ENCODE measurements at regions not wholly inside any gene's neighbourhood (a gene's known extent, or its start where the extent isn't known, plus 50 kb on each side); places are given as distances from the start of the nearest gene placed in this dataset.
"Not testable (repeated sequence)": the region's sequence is repeated elsewhere in the genome, so short reads cannot be mapped to it uniquely, and the experiment has no call there.

DNA sequence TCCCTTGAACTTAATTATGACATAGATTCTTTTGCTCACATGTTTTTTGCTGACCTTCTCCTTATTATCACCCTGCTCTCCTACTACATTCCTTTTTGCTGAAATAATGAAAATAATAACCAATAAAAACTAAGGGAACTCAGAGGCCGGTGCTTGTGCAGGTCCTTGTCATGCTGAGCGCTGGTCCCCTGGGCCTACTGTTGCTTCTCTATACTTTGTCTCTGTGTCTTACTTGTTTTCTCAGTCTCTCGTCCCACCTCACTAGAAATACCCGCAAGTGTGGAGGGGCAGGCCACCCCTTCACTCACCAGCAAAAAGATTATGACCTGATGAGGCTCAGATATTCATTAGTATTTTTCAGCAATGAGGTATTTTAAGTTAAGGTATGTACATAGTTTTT lies 3918.8 kb upstream of the OR11H1 start:
- H3K27ac ChIP-seq (ENCODE audit: low read length); H3K9ac ChIP-seq (ENCODE audit: low read depth, low read length); H3K4me3 ChIP-seq (ENCODE audit: low read length); H3K36me3 ChIP-seq (ENCODE audit: insufficient read depth, low read depth, low read length); H3K4me1 ChIP-seq (ENCODE audit: insufficient read depth, low read length); H3K27me3 ChIP-seq (ENCODE audit: insufficient read depth, low read length): not testable (repeated sequence)
- H3K9me3 ChIP-seq (ENCODE audit: insufficient read depth, low read depth, low read length): peaks cover 90% of the 10 kb centered on the region

DNA sequence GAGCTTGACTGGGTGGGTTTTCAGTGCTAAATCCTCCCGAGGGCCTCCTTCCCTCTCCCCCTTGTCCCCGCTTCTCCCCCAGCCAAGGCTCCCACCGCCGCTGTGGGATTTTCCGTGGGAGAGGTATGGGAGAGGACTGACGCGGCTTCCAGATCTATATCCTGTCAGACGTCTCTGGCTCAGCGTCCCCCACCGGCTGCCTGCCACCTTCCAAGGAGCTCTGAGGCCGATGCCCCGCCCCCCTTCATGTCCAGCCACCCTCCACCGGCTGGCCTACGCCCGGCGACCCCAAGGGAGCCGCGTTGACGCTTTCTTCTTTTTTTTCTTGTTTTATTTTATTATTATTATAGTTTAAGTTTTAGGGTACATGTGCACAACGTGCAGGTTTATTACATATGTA lies 3916.7 kb upstream of the OR11H1 start:
- H3K9me3 ChIP-seq (ENCODE audit: insufficient read depth, low read depth, low read length): peaks cover 91% of the 10 kb centered on the region
- not testable (repeated sequence) for H3K4me3 ChIP-seq (ENCODE audit: low read length); H3K36me3 ChIP-seq (ENCODE audit: insufficient read depth, low read depth, low read length); H3K9ac ChIP-seq (ENCODE audit: low read depth, low read length); H3K4me1 ChIP-seq (ENCODE audit: insufficient read depth, low read length); H3K27me3 ChIP-seq (ENCODE audit: insufficient read depth, low read length); H3K27ac ChIP-seq (ENCODE audit: low read length)

DNA sequence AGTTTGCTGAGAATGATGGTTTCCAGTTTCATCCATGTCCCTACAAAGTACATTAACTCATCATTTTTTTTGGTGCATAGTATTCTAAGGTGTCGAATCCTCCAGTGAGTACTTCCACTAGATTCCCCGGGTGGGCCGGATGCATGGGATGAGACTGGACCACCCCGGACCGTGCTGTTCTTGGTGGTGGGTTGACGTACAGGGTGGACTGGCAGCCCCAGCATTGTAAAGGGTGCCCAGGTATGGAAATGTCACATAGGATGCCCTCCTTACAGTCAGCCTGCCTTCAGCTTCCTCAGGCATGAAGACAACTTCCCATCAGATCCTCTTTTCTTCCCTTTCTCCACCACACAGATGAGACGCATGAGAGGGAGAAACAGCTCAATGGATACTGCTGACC lies 3916.1 kb upstream of the OR11H1 start:
- not testable (repeated sequence) for H3K27ac ChIP-seq (ENCODE audit: low read length); H3K4me1 ChIP-seq (ENCODE audit: insufficient read depth, low read length); H3K27me3 ChIP-seq (ENCODE audit: insufficient read depth, low read length); H3K4me3 ChIP-seq (ENCODE audit: low read length); H3K9ac ChIP-seq (ENCODE audit: low read depth, low read length); H3K36me3 ChIP-seq (ENCODE audit: insufficient read depth, low read depth, low read length)
- H3K9me3 ChIP-seq (ENCODE audit: insufficient read depth, low read depth, low read length): peaks cover 91% of the 10 kb centered on the region

DNA sequence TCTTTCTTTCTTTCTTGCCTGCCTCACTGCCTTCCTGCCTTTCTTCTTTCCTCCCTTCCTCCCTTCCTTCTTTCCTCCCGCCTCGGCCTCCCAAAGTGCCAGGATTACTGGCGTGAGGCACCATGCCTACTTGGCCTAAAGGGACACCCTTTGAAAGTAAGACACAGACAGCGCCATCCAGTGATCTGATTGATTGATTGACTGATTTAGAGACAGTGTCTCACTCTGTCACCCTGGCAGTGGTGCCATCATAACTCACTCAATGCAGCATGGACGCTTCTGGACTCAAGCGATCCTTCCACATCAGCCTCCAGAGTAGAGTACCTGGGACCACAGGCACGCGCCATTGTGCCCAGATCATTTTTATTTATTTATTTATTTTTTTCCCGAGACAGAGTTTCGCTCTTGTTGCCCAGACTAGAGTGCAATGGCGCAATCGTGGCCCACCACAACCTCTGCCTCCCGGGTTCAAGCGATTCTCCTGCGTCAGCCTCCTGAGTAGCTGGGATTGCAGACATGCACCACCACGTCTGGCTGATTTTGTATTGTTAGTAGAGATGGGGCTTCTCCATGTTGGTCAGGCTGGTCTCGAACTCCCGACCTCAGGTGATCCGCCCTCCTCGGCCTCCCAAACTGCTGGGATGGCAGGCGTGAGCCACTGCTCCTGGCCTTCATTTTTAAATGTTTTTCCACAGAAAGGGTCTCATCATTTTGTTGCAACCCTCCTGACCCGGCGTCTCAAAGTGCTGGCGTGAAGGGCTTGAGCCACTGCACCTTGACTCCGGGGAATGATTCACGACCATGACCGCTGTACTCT lies 3914.7 kb upstream of the OR11H1 start:
- H3K36me3 ChIP-seq (ENCODE audit: insufficient read depth, low read depth, low read length); H3K9ac ChIP-seq (ENCODE audit: low read depth, low read length); H3K27me3 ChIP-seq (ENCODE audit: insufficient read depth, low read length); H3K4me3 ChIP-seq (ENCODE audit: low read length); H3K27ac ChIP-seq (ENCODE audit: low read length); H3K4me1 ChIP-seq (ENCODE audit: insufficient read depth, low read length): not testable (repeated sequence)
- peaks cover 91% of the 10 kb centered on the region for H3K9me3 ChIP-seq (ENCODE audit: insufficient read depth, low read depth, low read length)

DNA sequence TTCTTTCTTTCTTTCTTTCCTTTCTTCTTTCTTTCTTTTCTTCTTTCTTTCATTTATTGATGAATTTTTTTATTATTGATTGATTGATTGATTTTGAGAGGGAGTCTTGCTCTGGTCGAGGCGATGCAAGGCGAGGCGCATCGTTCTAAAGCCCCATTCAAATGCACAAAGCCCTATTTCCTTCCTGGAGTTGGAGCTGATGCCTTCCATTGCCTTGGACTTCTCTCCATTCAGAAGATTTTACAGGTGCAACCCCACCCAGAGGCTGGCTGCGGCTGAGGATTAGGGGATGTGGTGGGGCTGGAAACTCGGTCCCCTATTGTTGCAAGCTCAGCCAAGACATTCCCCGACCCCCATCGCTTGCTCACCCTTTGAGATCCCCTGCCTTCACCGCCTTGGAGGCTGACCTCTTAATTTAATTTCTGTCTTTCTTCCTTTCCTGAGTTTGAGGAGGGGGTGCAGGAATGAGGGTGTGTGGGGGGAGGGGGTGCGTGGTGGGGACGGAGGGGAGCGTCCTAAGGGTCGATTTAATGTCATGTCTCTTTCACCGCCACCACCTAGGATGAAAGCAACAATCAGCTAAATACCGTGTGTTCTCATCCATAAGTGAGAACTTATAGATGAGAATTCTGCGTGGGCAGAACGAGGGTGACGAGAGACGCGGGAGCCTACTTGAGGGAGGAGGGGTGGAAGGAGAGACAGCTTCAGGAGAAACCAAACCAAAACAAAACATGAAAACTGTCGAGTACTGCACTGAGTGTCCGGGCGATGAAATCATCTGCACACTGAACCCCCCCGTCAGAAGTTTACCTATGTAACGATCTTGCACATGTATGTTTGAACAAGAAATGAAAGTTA lies 3913.9 kb upstream of the OR11H1 start:
- Histone ChIP-seq H3K9ac (ENCODE audit: low read depth, low read length) (no peak overlapping the region), H3K27me3 (ENCODE audit: insufficient read depth, low read length) (no peaks in the 10 kb centered on the region), H3K9me3 (ENCODE audit: insufficient read depth, low read depth, low read length) (peaks cover 89% of the 10 kb centered on the region), H3K36me3 (ENCODE audit: insufficient read depth, low read depth, low read length) (no peaks in the 10 kb centered on the region), H3K4me3 (ENCODE audit: low read length) (no peak overlapping the region), H3K27ac (ENCODE audit: low read length) (no peak overlapping the region), H3K4me1 (ENCODE audit: insufficient read depth, low read length) (no peaks in the 10 kb centered on the region)

DNA sequence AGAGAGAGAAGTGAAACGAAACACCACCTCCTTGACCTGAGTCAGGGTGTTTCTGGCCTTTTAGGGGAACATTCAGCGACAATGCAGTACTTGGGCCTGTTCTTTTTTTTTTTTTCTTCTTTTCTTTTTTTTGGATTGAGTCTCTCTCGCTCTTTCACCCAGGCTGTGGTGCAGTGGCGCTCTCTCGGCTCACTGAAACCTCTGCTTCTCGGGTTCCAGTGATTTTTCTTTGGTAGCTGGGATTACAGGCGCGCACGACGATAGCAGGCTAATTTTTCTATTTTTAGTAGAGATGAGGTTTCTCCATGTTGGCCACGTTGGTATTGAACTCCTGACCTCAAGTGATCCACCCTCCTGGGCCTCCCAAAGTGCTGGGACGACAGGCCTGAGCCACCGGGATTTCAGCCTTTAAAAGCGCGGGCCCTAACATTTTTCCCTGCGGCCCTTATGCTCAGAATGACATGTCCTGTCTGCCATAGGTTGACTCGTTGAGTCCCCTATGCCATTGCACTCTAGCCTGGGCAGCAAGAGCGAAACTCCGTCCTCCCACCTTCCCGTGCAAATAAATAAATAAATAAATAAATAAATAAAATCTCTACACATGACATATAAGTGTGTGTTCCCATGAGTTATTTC lies 3913.1 kb upstream of the OR11H1 start:
- H3K27me3 ChIP-seq (ENCODE audit: insufficient read depth, low read length); H3K4me3 ChIP-seq (ENCODE audit: low read length); H3K4me1 ChIP-seq (ENCODE audit: insufficient read depth, low read length); H3K36me3 ChIP-seq (ENCODE audit: insufficient read depth, low read depth, low read length); H3K9ac ChIP-seq (ENCODE audit: low read depth, low read length); H3K27ac ChIP-seq (ENCODE audit: low read length): not testable (repeated sequence)
- H3K9me3 ChIP-seq (ENCODE audit: insufficient read depth, low read depth, low read length): peaks cover 95% of the 10 kb centered on the region

DNA sequence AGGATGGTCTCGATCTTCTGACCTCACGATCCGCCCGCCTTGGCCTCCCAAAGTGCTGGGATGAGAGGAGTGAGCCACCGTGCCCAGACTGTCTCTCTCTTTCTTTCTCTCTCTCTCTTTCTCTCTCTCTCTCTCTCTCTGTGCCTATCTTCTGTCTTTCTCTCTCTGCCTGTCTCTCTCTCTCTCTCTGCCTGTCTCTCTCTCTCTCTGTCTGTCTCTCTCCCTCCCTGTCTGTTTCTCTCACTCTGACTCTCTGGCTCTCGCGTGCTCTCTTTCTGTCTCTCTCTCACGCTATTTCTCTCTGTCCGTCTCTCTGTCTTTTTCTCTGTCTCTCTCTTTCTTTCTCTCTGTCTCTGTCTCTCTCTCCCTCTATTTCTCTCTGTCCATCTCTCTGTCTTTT lies 3911.2 kb upstream of the OR11H1 start:
- H3K4me3 ChIP-seq (ENCODE audit: low read length): no peak overlapping the region
- H3K27ac ChIP-seq (ENCODE audit: low read length): no peak overlapping the region
- no peaks in the 10 kb centered on the region for H3K27me3 ChIP-seq (ENCODE audit: insufficient read depth, low read length)
- H3K9ac ChIP-seq (ENCODE audit: low read depth, low read length): no peak overlapping the region
- H3K4me1 ChIP-seq (ENCODE audit: insufficient read depth, low read length): no peaks in the 10 kb centered on the region
- no peaks in the 10 kb centered on the region for H3K36me3 ChIP-seq (ENCODE audit: insufficient read depth, low read depth, low read length)
- H3K9me3 ChIP-seq (ENCODE audit: insufficient read depth, low read depth, low read length): peaks cover 97% of the 10 kb centered on the region

DNA sequence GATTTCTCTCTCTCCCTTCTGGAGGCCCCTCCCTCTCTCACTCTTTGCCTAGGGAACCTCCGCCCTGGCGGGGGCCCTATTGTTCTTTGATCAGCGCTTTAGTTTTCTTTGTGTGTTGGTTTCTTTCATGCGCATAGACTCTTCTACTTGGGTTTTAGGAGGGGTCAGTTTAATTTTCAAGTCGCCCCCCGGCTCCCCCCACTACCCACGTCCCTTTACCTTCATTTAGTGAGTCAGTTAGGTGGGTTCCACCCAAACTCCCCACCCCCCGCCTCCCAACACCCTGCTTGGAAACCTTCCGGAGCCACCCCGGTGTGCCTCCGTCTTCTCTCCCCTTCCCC lies 3909.7 kb upstream of the OR11H1 start:
- not testable (repeated sequence) for H3K27ac ChIP-seq (ENCODE audit: low read length); H3K4me3 ChIP-seq (ENCODE audit: low read length); H3K27me3 ChIP-seq (ENCODE audit: insufficient read depth, low read length); H3K4me1 ChIP-seq (ENCODE audit: insufficient read depth, low read length); H3K36me3 ChIP-seq (ENCODE audit: insufficient read depth, low read depth, low read length); H3K9ac ChIP-seq (ENCODE audit: low read depth, low read length)
- peaks cover 94% of the 10 kb centered on the region for H3K9me3 ChIP-seq (ENCODE audit: insufficient read depth, low read depth, low read length)

DNA sequence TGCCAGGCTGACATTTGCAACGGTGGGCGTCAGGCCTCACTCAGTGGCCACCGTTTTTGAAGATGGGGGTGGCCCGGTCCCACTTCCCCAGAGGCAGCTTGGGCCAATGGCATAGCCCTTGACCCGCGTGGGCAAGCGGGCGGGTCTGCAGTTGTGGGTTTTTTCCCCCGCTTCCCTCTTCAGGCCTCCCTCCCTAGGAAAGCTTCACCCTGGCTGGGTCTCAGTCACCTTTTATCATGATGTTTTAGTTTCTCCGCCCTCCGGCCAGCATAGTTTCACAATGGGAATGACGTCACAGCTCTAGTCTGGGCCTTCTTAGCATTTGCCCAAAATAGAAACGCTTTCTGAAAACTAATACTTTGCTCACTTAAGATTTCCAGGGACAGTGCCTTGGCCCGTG lies 3909.3 kb upstream of the OR11H1 start:
- H3K4me3 ChIP-seq (ENCODE audit: low read length): not testable (repeated sequence)
- H3K9me3 ChIP-seq (ENCODE audit: insufficient read depth, low read depth, low read length): peaks cover 94% of the 10 kb centered on the region

DNA sequence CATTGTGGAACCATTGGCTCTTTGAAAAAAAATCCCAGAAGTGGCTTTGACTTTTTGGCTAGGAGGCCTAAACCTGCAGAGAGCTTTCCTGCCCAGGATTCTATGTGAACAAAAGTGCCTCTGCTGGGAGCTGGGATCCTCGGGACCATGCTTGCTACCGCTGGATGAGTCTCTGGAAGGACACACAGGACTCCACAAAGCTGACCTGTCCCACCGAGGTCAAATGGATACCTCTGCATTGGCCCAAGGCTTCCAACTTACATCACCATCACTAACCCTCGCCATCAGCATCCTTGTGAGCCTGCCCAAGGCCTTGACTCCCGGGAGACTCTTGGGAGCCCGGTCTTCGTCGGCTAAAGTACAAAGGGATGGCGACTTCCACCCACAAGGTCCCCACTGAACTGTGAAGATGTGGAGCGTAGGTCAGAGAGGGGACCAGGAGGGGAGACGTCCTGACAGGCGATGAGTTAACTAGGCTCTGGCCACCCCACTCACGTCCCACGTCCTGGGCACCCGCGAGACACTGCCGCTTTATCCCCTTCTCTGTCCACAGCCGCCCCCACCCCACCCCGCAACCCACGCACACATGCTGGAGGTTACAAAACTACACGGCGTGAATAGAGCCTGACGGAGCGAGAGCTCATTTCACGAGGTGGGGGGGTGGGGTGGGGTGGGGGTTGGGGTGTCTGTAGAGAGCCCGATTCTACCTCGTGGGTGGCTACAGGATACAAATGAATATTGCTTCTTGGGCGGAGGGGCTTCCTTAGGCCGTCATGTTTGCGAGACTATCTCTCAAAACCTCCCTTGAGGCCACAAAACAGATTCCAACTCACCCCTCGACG lies 3906.8 kb upstream of the OR11H1 start:
- H3K27ac ChIP-seq (ENCODE audit: low read length); H3K9ac ChIP-seq (ENCODE audit: low read depth, low read length); H3K4me1 ChIP-seq (ENCODE audit: insufficient read depth, low read length); H3K27me3 ChIP-seq (ENCODE audit: insufficient read depth, low read length); H3K36me3 ChIP-seq (ENCODE audit: insufficient read depth, low read depth, low read length); H3K4me3 ChIP-seq (ENCODE audit: low read length): not testable (repeated sequence)
- H3K9me3 ChIP-seq (ENCODE audit: insufficient read depth, low read depth, low read length): peaks cover 94% of the 10 kb centered on the region

More for the DNA sequence above, 3909.3 kb upstream of the OR11H1 start:
- not testable (repeated sequence) for H3K27me3 ChIP-seq (ENCODE audit: insufficient read depth, low read length); H3K36me3 ChIP-seq (ENCODE audit: insufficient read depth, low read depth, low read length); H3K4me1 ChIP-seq (ENCODE audit: insufficient read depth, low read length); H3K27ac ChIP-seq (ENCODE audit: low read length); H3K9ac ChIP-seq (ENCODE audit: low read depth, low read length)

DNA sequence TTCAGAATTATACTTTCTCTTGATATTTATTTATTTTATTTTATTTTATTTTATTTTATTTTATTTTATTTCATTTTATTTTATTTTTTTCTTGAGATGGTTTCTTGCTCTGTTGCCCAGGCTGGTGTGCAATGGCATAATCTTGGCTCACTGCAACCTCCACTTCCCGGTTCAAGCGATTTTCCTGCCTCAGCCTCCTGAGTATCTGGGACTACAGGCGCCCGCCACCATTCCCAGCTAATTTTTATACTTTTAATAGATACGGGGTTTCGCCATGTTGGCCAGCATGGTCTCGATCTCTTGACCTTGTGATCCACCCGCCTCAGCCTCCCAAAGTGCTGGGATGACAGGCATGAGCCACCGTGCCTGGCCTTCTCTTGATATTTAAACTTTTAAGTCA lies 3905.2 kb upstream of the OR11H1 start:
- not testable (repeated sequence) for H3K4me1 ChIP-seq (ENCODE audit: insufficient read depth, low read length); H3K27ac ChIP-seq (ENCODE audit: low read length); H3K4me3 ChIP-seq (ENCODE audit: low read length); H3K36me3 ChIP-seq (ENCODE audit: insufficient read depth, low read depth, low read length); H3K27me3 ChIP-seq (ENCODE audit: insufficient read depth, low read length); H3K9ac ChIP-seq (ENCODE audit: low read depth, low read length)
- H3K9me3 ChIP-seq (ENCODE audit: insufficient read depth, low read depth, low read length): peaks cover 93% of the 10 kb centered on the region

Measured in iPS-20b (cell line).